ENCODE measurements at regions not wholly inside any gene's neighbourhood (a gene's known extent, or its start where the extent isn't known, plus 50 kb on each side); places are given as distances from the start of the nearest gene placed in this dataset.
"Not testable (repeated sequence)": the region's sequence is repeated elsewhere in the genome, so short reads cannot be mapped to it uniquely, and the experiment has no call there.

GRCh38 chr5:156043351-156043750 is 283.6 kb upstream of the SGCD start:
- no peak for DNase-seq

DNA sequence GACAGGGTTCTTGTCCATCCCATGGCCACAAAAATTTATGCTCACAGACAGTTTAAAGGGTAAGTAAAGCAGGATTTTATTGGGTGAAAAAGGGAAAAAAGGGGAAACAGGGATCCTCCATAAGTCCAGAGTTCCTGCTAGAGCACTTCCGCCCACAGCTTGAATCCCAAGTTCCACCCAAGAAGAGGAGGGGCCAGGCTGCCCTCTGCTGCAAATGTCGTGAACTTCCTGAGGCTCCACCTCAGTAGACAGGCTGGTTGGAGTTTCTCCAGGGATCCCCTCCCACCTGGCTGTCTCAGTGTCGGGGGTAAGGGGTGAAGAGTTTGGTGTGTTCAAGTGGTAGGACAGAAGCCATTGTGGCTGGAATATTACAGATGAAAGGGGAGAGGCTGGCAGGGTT is 275.0 kb upstream of the SGCD start:
- DNase-seq, result no peak

- DNase-seq, result no peak
These were observed 274.3 kb upstream of the SGCD start for GRCh38 chr5:156052656-156053055.

DNA sequence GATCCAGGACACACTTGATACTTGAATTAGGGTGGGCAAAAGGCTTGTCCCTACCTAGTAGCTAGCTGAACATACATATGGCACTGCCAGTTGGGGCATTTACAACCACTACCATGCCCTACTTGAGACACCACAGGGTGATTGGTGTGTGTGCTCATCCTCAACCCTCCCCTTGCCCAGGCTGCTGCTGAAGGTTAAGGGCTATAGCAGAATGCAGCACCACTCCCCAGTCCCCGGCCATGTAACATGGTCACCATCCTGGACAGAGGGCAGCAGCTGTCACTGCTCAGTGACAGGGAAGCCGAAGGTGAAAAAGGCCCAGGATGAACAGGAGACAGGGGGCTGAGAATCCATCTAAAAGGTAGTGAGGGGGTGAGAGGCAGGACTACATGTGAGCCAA is 273.9 kb upstream of the SGCD start:
- DNase-seq, result no peak

DNA sequence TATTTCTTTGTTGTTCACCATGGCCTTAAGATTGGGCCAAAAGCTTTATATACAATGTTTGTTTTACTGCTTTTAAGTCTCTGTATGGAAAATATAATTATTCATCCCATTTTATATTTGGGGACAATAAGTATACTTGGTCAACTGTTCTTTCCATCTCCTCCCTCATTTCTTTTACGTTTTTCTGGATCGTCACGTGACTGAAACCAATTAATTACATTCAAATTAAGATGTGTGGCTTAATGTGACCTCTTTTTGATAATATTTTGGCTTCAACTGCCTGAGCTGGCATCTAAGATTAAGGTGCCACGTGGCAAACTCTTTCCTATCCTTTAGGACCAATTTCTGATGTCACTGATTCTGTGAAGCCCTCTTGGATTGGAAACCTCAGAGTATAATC is 250.1 kb upstream of the SGCD start:
- no peak for DNase-seq

DNA sequence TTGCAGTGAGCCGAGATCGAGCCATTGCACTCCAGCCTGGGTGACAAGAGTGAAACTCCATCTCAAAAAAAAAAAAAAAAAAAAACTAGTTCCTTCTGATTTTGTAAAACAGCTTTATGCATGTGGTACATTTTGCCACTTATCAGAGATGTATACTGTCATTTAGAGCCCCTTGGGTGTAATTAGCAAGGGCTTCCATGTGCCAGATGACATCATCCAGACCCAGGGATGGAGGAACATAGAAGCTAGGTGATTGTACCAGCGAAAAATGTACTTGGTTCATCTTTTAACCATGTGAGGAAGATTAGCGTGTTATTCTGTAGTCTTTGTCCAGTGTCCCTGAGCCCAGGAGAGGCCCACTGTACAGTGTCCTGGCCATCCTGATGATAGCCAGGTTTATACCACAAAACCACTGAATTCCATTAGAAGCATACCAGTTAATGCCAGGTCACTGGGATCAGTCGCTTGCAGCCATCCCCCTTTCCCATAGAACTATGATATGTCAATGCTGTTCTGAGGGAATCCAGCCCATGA is 239.3 kb upstream of the SGCD start:
- no peak for DNase-seq

- DNase-seq, result not testable (repeated sequence)
These were observed 236.7 kb upstream of the SGCD start for GRCh38 chr5:156089955-156090940.

DNA sequence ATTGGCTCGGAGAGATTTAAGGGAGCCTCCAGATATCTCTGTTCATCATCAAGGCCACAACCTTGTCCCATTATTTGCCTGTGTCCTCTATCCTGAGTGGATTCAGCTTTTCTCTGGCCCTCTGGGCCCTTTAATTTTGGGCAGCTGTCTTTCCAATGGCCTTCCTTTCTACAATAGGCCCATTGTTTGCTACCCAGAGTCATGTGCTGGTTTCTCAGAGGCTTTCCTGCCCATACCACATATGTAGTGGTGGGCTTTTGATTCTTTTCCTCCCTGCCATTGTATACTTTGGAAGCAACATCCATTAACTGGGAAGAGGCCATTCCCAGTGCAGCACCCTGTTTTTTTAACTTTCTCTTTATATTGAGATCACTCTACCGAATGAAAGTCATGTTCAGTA is 233.9 kb upstream of the SGCD start:
- DNase-seq, result no peak

DNA sequence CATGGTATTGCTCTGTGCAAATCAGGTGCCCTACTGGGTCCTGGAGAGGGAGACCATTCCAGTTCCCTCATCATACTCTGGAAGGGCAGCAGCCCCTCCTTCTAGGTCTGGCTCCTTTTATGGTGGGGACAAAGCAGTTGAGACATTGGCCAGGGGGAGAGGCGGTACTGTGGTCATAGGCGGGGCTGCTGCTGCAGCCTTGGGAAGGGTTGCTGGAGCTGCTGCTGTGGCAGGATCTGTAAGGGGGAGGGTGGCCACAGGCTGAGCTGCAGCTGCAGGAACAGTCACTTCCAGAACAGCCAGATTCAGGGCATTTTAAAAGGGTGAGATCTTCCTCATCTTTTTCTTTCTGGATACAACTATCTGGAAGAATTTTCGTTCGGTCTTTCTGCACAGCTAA is 233.0 kb upstream of the SGCD start:
- no peak for DNase-seq

GRCh38 chr5:156095709-156096241 is 231.2 kb upstream of the SGCD start:
- DNase-seq, result no peak

DNA sequence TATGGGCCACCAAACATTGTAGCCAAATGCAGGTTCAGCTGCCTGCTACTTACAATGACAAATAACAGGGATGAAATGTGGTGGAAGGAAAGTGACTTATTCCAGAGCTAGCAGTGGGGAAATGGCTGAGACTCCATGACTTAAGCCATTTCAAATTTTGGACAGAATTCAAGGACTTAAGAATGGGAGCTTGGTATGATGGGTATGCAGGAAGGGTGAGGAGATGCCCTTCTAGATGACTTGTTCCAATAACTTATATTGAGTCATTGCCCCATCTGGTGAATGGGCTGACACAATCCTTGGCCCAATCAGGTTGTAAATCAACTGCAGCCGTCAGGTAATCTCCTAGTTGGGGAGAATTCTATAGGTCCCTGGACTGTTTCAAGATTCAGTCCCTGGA is 230.7 kb upstream of the SGCD start:
- no peak for DNase-seq

DNA sequence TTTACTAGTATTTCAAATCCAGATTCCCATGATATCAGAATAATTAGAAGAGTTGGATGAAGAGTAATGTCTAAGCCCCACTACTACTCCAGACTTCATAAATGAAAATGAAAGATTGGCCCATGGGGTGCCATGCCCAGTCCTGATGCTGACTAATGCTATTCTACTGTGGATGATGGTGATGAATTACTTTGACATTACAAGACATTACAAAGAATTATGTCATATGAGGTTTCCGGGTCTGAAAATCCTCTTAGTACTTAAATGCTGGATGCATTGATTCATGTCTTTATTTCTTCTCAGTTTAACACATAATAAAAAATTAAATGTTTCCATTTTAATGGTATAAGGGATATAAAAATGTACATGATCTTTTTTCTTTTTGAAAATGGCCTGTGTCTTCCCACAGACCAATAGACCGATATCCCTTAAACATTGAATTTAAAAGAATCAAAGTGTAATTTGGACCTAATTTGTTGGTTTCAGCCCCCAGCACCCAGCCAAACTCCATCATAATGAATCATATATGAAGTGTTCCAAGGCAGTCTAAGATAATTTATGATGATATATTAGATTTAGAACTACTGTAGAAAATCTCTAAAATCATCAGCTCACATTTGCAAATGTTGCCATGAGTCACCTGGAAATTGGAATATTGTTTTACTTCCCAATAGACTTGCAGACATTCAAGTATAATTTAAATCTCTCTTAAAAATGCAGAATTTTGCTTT is 223.6 kb upstream of the SGCD start:
- no peak for DNase-seq

DNA sequence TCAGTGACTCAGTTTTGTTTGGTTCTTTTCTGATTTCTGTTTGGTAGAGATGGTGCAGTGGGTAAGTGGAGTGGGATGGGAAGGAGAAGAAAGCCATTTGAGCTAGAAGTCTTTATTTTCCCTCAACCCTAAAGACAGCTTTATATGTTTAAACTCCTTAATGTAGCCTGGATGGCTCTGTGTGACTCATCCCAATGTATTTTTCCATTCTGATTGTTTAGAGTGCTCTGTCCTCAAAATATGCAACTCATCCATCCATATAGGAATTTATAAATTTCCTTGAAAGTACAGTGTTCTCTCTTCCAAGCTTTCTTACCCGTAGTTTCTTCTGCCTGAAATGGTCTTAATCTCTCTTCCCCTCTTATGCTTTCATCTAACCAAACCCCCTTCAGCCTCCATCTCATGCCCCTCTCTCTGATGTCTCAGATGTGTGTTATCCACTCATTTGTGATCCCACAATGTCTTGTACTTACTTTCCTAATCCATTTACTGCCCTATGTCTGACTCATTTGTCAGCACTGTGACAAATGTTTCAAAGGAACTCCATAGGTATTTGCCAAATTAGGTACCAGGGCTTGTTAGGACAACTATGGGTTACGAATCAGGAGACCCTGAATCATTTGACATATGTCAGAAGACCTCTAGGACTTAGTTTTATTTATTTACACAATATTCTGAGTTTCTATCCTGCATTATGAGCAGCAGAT is 217.5 kb upstream of the SGCD start:
- DNase-seq, result no peak

DNA sequence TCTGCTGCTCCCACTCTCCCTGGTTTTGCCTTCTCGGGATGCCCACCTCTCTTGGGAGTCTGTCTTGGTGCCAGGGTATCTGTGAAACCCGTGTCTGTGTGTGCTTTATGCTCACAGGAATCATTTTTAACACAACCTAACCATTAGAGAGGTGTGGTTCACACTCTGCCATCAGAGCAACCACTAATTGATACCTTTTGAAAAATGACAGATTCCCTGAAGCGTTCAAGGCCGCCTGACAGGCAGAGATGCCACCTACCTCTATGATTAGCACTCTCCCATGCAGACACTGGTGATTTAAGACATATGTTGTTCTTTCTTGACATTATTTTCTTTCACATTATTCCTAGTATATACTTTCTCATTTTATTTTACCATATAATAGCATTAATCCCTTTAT is 207.3 kb upstream of the SGCD start:
- DNase-seq, result no peak

GRCh38 chr5:156120777-156121176 is 206.2 kb upstream of the SGCD start:
- peak; percentile 37 for DNase-seq

DNA sequence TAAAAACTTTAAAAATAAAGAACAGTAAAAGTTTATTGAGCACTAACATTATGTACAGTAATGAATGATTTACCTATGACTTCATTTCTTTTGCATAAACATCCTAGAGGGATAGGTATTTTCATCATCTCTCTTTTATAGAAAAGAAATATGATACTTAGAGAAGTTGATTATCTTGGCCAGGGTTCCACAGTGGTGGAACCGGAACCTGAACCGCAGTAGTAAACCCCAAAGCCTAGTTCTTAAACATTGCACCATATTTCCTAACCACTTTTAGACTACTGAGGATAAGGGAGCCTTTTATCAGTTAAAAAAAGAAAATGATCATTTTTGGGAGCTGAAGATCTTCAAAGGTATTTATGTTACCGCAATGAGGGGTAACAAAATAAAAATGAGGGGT is 205.7 kb upstream of the SGCD start:
- no peak for DNase-seq

DNA sequence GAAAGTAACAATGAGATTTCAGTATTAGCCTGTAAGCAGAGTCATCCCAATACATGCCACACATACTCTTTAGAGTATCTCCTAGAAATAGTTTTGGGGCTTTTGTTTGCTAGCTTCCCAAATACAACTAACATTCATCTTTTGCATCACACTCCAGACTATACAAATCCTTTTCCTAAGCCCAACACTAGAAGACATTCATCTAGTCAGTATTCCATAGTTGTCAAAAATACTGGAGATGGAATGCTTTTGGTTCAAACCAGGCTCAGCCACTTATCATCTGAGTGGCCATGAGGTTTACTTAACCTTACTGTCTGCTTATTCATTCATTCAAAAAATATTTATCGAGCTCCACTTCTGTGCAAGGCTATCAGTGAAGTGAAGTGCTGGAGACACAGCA is 205.1 kb upstream of the SGCD start:
- DNase-seq, result no peak

- DNase-seq, result no peak
These were observed 202.3 kb upstream of the SGCD start for GRCh38 chr5:156124708-156125107.

DNA sequence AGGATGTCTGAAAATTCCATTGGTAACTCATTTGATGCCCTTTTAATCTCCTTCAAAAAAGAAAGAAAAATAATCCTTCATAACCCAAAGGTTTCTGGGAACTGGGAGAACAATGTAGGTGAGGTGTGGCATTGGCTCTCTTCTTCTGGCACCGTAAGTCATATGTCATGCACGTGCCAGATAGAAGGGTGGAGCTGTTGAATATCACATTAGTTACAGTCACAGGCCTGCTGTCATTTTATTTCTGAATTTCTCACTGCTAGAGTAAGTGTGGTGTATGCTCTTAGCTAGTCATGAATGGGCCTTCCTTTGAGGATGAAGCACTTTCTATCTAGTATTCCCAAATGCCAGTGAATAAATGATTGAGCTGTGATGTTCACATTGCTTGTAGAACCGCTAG is 201.8 kb upstream of the SGCD start:
- no peak for DNase-seq

DNA sequence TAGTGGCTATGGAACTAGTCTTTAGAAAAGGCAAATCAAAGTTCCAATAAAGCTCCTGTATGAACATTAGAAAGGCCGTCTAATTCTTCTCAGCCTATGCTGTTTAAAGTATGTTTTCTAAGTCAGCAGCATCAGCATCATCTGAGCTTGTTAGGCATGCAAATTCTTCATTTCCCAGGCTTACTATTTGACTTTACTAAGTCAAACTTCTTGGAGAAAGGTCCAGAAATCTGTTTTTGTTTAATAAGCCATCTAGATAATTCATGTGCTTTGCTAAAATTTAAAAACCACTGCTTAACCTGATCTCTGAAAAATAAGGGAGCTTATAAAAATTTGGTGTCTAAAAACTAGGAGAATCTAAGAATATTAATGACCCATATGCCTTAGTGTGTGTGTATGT is 200.2 kb upstream of the SGCD start:
- DNase-seq, result peak; percentile 15

- no peak for DNase-seq
These were observed 198.9 kb upstream of the SGCD start for GRCh38 chr5:156128026-156128425.

GRCh38 chr5:156134216-156134615 is 192.7 kb upstream of the SGCD start:
- no peak for DNase-seq
